K562 (cell line): ENCODE measurements at regions not wholly inside any gene's neighbourhood (a gene's known extent, or its start where the extent isn't known, plus 50 kb on each side); places are given as distances from the start of the nearest gene placed in this dataset. TPM values are rescaled to one million over a fixed set of nuclear protein-coding genes. Genes with fewer than 3 reads are reported as not detected.

Experiments
- ATAC-seq: fragments of 200-7000 bp; cut with Tn5 transposase; 3 replicates; pipeline ENCODE4 v1.9.1; 2020; ENCODE audit warnings: moderate library complexity
- BruUV-seq: library from RNA; stranded (reverse); fragments of 400-500 nt; replicated peaks from 2 replicates; lab custom pipeline; 2021; lab: Mats Ljungman, UMichigan
- CTCF ChIA-PET: fragments of 300-600 bp; formaldehyde crosslinking; extraction: SDS; loops from one replicate; lab custom pipeline; 2021; ENCODE audit warnings: low intra/inter-chr PET ratio; lab: Yijun Ruan, JAX
- POLR2A ChIA-PET: fragments of 300-600, 350-650 bp; sonication (Branson Sonifier 250); formaldehyde crosslinking; extraction: SDS; loops from one replicate; lab custom pipeline; 2021; ENCODE audit warnings: antibody characterized with exemption, inconsistent platforms; lab: Yijun Ruan, JAX
- DNase-seq, 4 experiments: peaks; one replicate each; pipeline versions ENCODE4 v3.0.0 to v3.0.0-alpha.2; 2011 to 2018; ENCODE audit warnings: low spot score in 3 of 4, mixed read lengths in 3 of 4; ENCODE audit errors: extremely low read depth in 1 of 4
- FAIRE-seq: peaks from 2 replicates; lab custom pipeline; 2011; peaks lifted over from hg19 to GRCh38; lab: Jason Lieb, UNC
- H2AFZ ChIP-seq: 2 replicates; pipeline ENCODE4 v1.6.0; 2011; ENCODE audit warnings: low read depth, low read length, control low read depth, inconsistent platforms
- H3K27ac ChIP-seq: fragments of 200-600 bp; 3 replicates; pipeline ENCODE4 v1.8.0; 2011; ENCODE audit warnings: low read depth, mild to moderate bottlenecking, control low read depth, inconsistent platforms, low read length, moderate library complexity, mixed read lengths; ENCODE audit errors: extremely low read depth
- H3K27me3 ChIP-seq, 2 experiments: fragments of 300-600 bp in 1 of 2; 2 replicates in 1 of 2; 3 replicates in 1 of 2; pipeline versions ENCODE4 v1.6.0 to v1.8.0; 2011; ENCODE audit warnings: inconsistent platforms in 2 of 2, low read length in 2 of 2, mild to moderate bottlenecking in 1 of 2, mixed read lengths in 1 of 2, moderate library complexity in 1 of 2; ENCODE audit not compliant: control insufficient read depth in 2 of 2, insufficient read depth in 2 of 2
- H3K36me3 ChIP-seq: fragments of 300-600 bp; 3 replicates; pipeline ENCODE4 v1.8.0; 2011; ENCODE audit warnings: mild to moderate bottlenecking, low read length, inconsistent platforms; ENCODE audit not compliant: control insufficient read depth, insufficient read depth
- H3K4me1 ChIP-seq, 2 experiments: fragments of 200-600 bp in 1 of 2; replicated peaks in 1 of 2; 2 replicates in 1 of 2; 3 replicates in 1 of 2; pipeline versions ENCODE4 v1.5.1 to v1.8.0; 2011; ENCODE audit warnings: inconsistent platforms in 2 of 2, low read length in 2 of 2, mild to moderate bottlenecking in 1 of 2, mixed read lengths in 1 of 2, moderate library complexity in 1 of 2; ENCODE audit not compliant: control insufficient read depth in 2 of 2, insufficient read depth in 2 of 2
- H3K4me2 ChIP-seq: 2 replicates; pipeline ENCODE4 v1.6.1; 2011; ENCODE audit warnings: low read length, control low read depth, inconsistent platforms, mixed read lengths; ENCODE audit not compliant: insufficient read depth
- H3K4me3 ChIP-seq: fragments of 200-600 bp; sonication (generic), shearing (Covaris generic); 2 replicates; pipeline ENCODE4 v1.5.1; 2016; ENCODE audit warnings: control low read depth, inconsistent platforms
- H3K79me2 ChIP-seq: fragments of 200-600 bp; 3 replicates; pipeline ENCODE4 v1.8.0; 2011; ENCODE audit warnings: low read length, inconsistent platforms; ENCODE audit not compliant: control insufficient read depth, insufficient read depth
- H3K9ac ChIP-seq, 2 experiments: 2 replicates each; pipeline versions ENCODE4 v1.6.0 to v1.6.1; 2011; ENCODE audit warnings: low read depth in 2 of 2, low read length in 2 of 2, control low read depth in 1 of 2, inconsistent platforms in 1 of 2, mild to moderate bottlenecking in 1 of 2, mixed read lengths in 1 of 2; ENCODE audit not compliant: insufficient read depth in 1 of 2
- H3K9me1 ChIP-seq: one replicate; pipeline ENCODE4 v1.6.0; 2011; ENCODE audit warnings: inconsistent platforms, mild to moderate bottlenecking, low read length, moderate library complexity; ENCODE audit not compliant: control insufficient read depth, insufficient read depth
- H3K9me3 ChIP-seq: replicated peaks from 2 replicates; pipeline ENCODE4 v1.5.1; 2011; ENCODE audit warnings: low read depth, low read length, inconsistent platforms; ENCODE audit not compliant: control insufficient read depth, insufficient read depth
- H4K20me1 ChIP-seq: replicated peaks from 2 replicates; pipeline ENCODE4 v1.6.1; 2011; ENCODE audit warnings: low read length, inconsistent platforms, mixed read lengths; ENCODE audit not compliant: control insufficient read depth, insufficient read depth
- HCFC1 ChIP-seq: IDR thresholded peaks from 2 replicates; pipeline ENCODE4 v1.6.1; 2012; ENCODE audit warnings: low read depth, low read length, improper control_type of control experiment
- NONO ChIP-seq, 2 experiments: fragments of 200-400 bp in 1 of 2; fragments of 450-650 bp in 1 of 2; formaldehyde crosslinking in 1 of 2; IDR thresholded peaks; 2 replicates each; pipeline ENCODE4 v1.6.1; 2017; ENCODE audit warnings: low read depth in 2 of 2, mild to moderate bottlenecking in 2 of 2, moderate library complexity in 2 of 2, low read length in 1 of 2
- PRPF4 ChIP-seq: fragments of 200-400 bp; formaldehyde crosslinking; IDR thresholded peaks from one replicate; pipeline ENCODE4 v1.6.1; 2017; ENCODE audit warnings: low read length, low read depth, mild to moderate bottlenecking; ENCODE audit not compliant: insufficient read depth, poor library complexity, severe bottlenecking
- WGBS: fragments of 100-300 bp; shearing (Covaris generic); methylation state at CpG from one replicate; pipeline ENCODE4 v1.1.6; 2016; ENCODE audit warnings: low coverage, mixed read lengths; ENCODE audit not compliant: insufficient coverage; ENCODE audit errors: missing lambda C conversion rate; 5-methylcytosine and 5-hydroxymethylcytosine counted together
- in situ Hi-C: fragments of 300-500 bp; cut with MboI; formaldehyde crosslinking; loops from 4 replicates; pipeline ENCODE4 v1.15.0; 2018; ENCODE audit warnings: inconsistent platforms, mixed read lengths
- intact Hi-C: fragments of 100-400 bp; cut with micrococcal nuclease; formaldehyde crosslinking; loops from 2 replicates; pipeline ENCODE4 v1.14.2; 2022
- small RNA-seq: library from RNA; depleted of rRNA; stranded (forward); fragments of <200 nt; gene quantifications from one replicate; pipeline ENCODE3, GENCODE V24; 2014

- H3K79me2 ChIP-seq = no peaks in the 10 kb centered on the region
- no peak for DNase-seq
- 2% methylated on average over 4 of the region's 4 CpGs for WGBS
- no peak overlapping the region for H3K4me3 ChIP-seq
- ATAC-seq = no peak
- no peak for FAIRE-seq
- ChIA-PET CTCF (no interaction called here), POLR2A (interaction anchor here (0.7 kb wide), 1 partner anchor 86 kb away, joined by 3 read pairs; no protein-coding TSS in a partner anchor)
- no peaks in the 10 kb centered on the region for H4K20me1 ChIP-seq
- in situ Hi-C loops = no loop called here
- H3K9me1 ChIP-seq = no peaks in the 10 kb centered on the region
- no peaks in the 10 kb centered on the region for H3K4me1 ChIP-seq
- no peak for TF ChIP-seq NONO (IDR thresholded peaks at IDR 0.05; ENCODE audit: low read depth in 2 of 2, low read length in 1 of 2)
- TF ChIP-seq HCFC1 = no peak
- no peak for TF ChIP-seq PRPF4
- H3K9ac ChIP-seq = no peak overlapping the region
- no peak overlapping the region for H3K27ac ChIP-seq
- no peaks in the 10 kb centered on the region; a peak in 3 of 5 replicates for H3K27me3 ChIP-seq
- no peak overlapping the region for H2AFZ ChIP-seq
- intact Hi-C loops = no loop called here
- no TSS peak for BruUV-seq
- no peak overlapping the region for H3K4me2 ChIP-seq
- no peaks in the 10 kb centered on the region for H3K9me3 ChIP-seq
- H3K36me3 ChIP-seq = no peaks in the 10 kb centered on the region
These were observed 53.8 kb upstream of the RAD23B start for GRCh38 chr9:107229241-107229741.

Small RNAs in the stretch of these regions (small RNA-seq; reads per million reads assigned to genes)
- not detected for gene AL807761.1
